Heart left ventricle (tissue), 16 donors: ENCODE measurements at regions not wholly inside any gene's neighbourhood (a gene's known extent, or its start where the extent isn't known, plus 50 kb on each side); places are given as distances from the start of the nearest gene placed in this dataset.

Source experiments
- ATAC-seq, 4 donors: fragments of 200-7000 bp; cut with Tn5 transposase; one replicate each; pipeline ENCODE4 v1.9.1; 2020 to 2022; ENCODE audit warnings: moderate library complexity in 4 of 4, mild to moderate bottlenecking in 3 of 4, moderate number of reproducible peaks in 1 of 4
- DNase-seq, 5 donors: peaks; one replicate each; pipeline ENCODE4 v3.0.0-alpha.2; 2020
- H3K27ac ChIP-seq, 12 donors: fragments of 200-600 bp; sonication (generic) in 4 of 12; one replicate each; pipeline versions ENCODE4 v1.5.0 to v1.8.0; 2016 to 2022; ENCODE audit warnings: mild to moderate bottlenecking in 2 of 12
- H3K27me3 ChIP-seq, 9 donors: fragments of 200-600 bp; sonication (generic) in 2 of 9; one replicate each; pipeline versions ENCODE4 v1.5.1 to v1.8.0; 2016 to 2022; ENCODE audit warnings: mild to moderate bottlenecking in 3 of 9
- H3K36me3 ChIP-seq, 9 donors: fragments of 200-600 bp; sonication (generic) in 2 of 9; one replicate each; pipeline versions ENCODE4 v1.5.0 to v1.8.0; 2018 to 2022; ENCODE audit warnings: mild to moderate bottlenecking in 2 of 9
- H3K4me1 ChIP-seq, 12 donors: fragments of 200-600 bp; sonication (generic) in 4 of 12; one replicate each; pipeline versions ENCODE4 v1.5.0 to v1.8.0; 2016 to 2022; ENCODE audit warnings: mild to moderate bottlenecking in 3 of 12
- H3K4me3 ChIP-seq, 12 donors: fragments of 200-600 bp; sonication (generic) in 4 of 12; one replicate each; pipeline versions ENCODE4 v1.5.0 to v1.8.0; 2017 to 2022; ENCODE audit warnings: mild to moderate bottlenecking in 9 of 12, moderate library complexity in 4 of 12
- H3K9me3 ChIP-seq, 12 donors: fragments of 200-600 bp; sonication (generic) in 4 of 12; one replicate each; pipeline versions ENCODE4 v1.5.0 to v1.8.0; 2016 to 2022; ENCODE audit warnings: mild to moderate bottlenecking in 1 of 12
- CTCF ChIP-seq, 12 donors: fragments of 200-600 bp; sonication (generic) in 4 of 12; IDR thresholded peaks; one replicate each; pipeline versions ENCODE4 v1.5.0 to v1.8.0; 2018 to 2022; ENCODE audit warnings: antibody characterized with exemption in 12 of 12, mild to moderate bottlenecking in 5 of 12
- POLR2A ChIP-seq, 2 donors: fragments of 450-650 bp; IDR thresholded peaks; one replicate each; pipeline ENCODE4 v1.6.1; 2017; ENCODE audit warnings: antibody characterized with exemption in 2 of 2, mild to moderate bottlenecking in 2 of 2, moderate library complexity in 2 of 2
- WGBS, 4 donors: extraction: QIAGEN DNeasy Blood & Tissue Kit in 2 of 4; methylation state at CpG; one replicate each; pipeline versions ENCODE4 v1.1.5 to v1.1.7; 2013 to 2018; 5-methylcytosine and 5-hydroxymethylcytosine counted together
- intact Hi-C, 10 donors: fragments of 100-400 bp; cut with DNase I; formaldehyde crosslinking; loops; one replicate each; pipeline versions ENCODE4 v1.11.1 to v1.14.2; 2022
- donor health status: ischemic (EF 13 %, LVEDD 7.1; RV severe dilation, severe dysfunction).
- donor health status: healthy with polysubstance abuse.
- donor health status: DM: no; HTN: yes; CAD: no.
- donor health status: DM: no; HTN: no; CAD: no.
- donor health status: ischemic (EF 25% LVEDD 6.9; RV normal size, moderate dysfunction).
- donor health status: ischemic (EF 25% LVEDD 5.7; RV mildly dilated, moderate dysfunction).
- donor health status: healthy.
- donor health status: DM: yes; HTN: yes; CAD: no.
- donor health status: ischemic (EF 35%, LVEDD 5.7; RV mildly dilated, moderate dysfunction).
- donor health status: nonischemic (EF 11% LVEDD 7.7; RV severe dilation, severe dysfunction).
- donor health status: DM: yes; HTN: yes; CAD: no.
- donor health status: PGD.
- donor health status: ischemic (EF 29% LVEDD 5.4; RV normal size, mild dysfunction).
- donor health status: nonischemic (EF 23%, LVEDD 6.1; RV moderate dilation, normal function).

DNA sequence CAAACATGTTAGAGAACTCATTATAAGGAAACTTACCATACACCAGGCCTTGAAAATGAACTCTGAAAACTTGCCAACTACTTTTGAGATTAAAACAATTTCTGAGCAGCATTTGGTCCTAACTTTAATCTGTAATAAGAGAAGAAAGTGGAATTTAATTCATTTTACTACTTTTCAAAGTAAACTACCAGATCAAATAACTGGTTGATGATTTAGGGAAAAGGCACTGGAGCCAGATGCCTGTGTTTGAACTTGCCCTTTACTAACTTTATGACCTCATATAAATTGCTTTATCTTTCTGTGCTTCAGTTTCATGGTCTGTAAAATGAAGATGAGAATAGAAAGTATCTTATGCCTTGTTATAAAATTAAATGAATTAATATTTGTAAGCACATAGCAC lies 159.9 kb upstream of the PCDH18 start:
- Histone ChIP-seq H3K4me1 (peaks cover 0 to 5% (median 0%) of the 10 kb centered on the region in 12 donors), H3K27ac (peak overlapping the region in 1 of 12 donors; percentile 19), H3K9me3 (no peaks in the 10 kb centered on the region), H3K27me3 (no peaks in the 10 kb centered on the region), H3K36me3 (no peaks in the 10 kb centered on the region), H3K4me3 (no peak overlapping the region)
- no peak for TF ChIP-seq POLR2A (IDR thresholded peaks at IDR 0.05)
- no peak for TF ChIP-seq CTCF (IDR thresholded peaks at IDR 0.05)
- no peak for DNase-seq
- no peak for ATAC-seq
- intact Hi-C loops, result loop anchor here in 1 of 10 donors (10.0 kb wide), 1 partner anchor 157 kb away; the partner anchor contains the start of gene PCDH18

DNA sequence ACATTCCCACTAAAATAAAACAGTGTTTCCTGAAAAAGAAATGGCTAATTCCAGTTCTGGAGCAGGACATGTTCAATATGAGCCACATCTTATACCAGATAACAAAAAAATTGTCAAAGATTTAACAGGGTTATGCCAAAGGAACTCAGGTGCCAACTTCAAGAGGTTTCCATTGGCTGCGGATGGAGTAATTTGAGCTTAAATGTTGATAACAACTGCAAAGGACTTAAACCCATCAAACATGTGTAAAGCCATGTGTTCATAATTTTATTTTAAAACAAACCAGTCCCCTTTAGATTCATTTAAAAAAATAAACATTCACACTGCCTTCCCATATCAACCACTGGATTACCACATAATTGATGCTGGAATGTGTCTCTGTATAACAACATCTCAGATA lies 156.4 kb upstream of the PCDH18 start:
- Histone ChIP-seq H3K27me3 (no peaks in the 10 kb centered on the region), H3K4me3 (no peak overlapping the region), H3K27ac (no peak overlapping the region), H3K4me1 (peaks cover 0 to under 1% (median 0%) of the 10 kb centered on the region in 12 donors), H3K9me3 (no peaks in the 10 kb centered on the region), H3K36me3 (no peaks in the 10 kb centered on the region)
- DNase-seq, result no peak
- ATAC-seq, result no peak
- intact Hi-C loops, result no loop called here
- 85 to 94% (median 91%) methylated on average over 1 of the region's 1 CpG for WGBS, 4 donors
- TF ChIP-seq POLR2A (IDR thresholded peaks at IDR 0.05) (no peak), CTCF (IDR thresholded peaks at IDR 0.05) (no peak)

GRCh38 chr4:137685357-137685756 lies 153.1 kb upstream of the PCDH18 start:
- no peak overlapping the region for H3K4me3 ChIP-seq
- H3K4me1 ChIP-seq, result no peaks in the 10 kb centered on the region
- H3K27ac ChIP-seq, result no peak overlapping the region
- WGBS, 4 donors, result 76 to 84% (median 80%) methylated on average over 3 of the region's 3 CpGs
- no peaks in the 10 kb centered on the region for H3K9me3 ChIP-seq
- no peaks in the 10 kb centered on the region for H3K27me3 ChIP-seq
- ATAC-seq (no peak), DNase-seq (no peak)
- intact Hi-C loops, result no loop called here
- no peak for TF ChIP-seq CTCF (IDR thresholded peaks at IDR 0.05)
- no peaks in the 10 kb centered on the region for H3K36me3 ChIP-seq

GRCh38 chr4:137681081-137681480 lies 148.8 kb upstream of the PCDH18 start:
- no peak for DNase-seq
- WGBS, 4 donors, result 54 to 79% (median 76%) methylated on average over 1 of the region's 1 CpG
- no peak for ATAC-seq

DNA sequence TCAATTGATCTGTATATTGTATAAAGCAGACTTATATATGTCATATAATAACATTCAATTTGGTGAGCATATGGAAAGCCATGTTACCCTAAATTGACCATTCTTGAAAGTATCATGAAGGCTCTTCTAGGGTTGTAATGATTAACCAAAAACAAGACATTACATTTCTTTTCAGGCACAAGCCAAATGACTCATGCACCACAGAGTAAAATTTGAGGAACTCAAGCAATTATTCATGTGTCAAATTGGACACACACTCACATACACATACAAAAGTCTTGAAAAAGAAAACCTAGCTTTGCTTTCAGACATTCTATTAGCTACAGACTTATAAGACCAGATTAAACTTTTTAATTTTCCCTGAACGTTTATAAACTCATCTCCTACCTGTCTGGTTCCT lies 146.5 kb upstream of the PCDH18 start:
- no peak for DNase-seq
- Histone ChIP-seq H3K27ac (no peak overlapping the region), H3K36me3 (no peaks in the 10 kb centered on the region), H3K9me3 (peaks cover 0 to 2% (median 0%) of the 10 kb centered on the region in 12 donors), H3K4me3 (no peak overlapping the region), H3K27me3 (no peaks in the 10 kb centered on the region), H3K4me1 (peaks cover 0 to 6% (median 0%) of the 10 kb centered on the region in 12 donors)
- 59 to 78% (median 76%) methylated on average over 1 of the region's 1 CpG for WGBS, 4 donors
- TF ChIP-seq CTCF (IDR thresholded peaks at IDR 0.05) (no peak), POLR2A (IDR thresholded peaks at IDR 0.05) (no peak)
- no peak for ATAC-seq
- intact Hi-C loops, result loop anchor here in 1 of 10 donors (2.0 kb wide), 1 partner anchor 26 kb away; no protein-coding TSS in a partner anchor

More at GRCh38 chr4:137681081-137681480, 148.8 kb upstream of the PCDH18 start:
- peaks cover 0 to 6% (median 0%) of the 10 kb centered on the region in 12 donors for H3K4me1 ChIP-seq
- H3K36me3 ChIP-seq, result no peaks in the 10 kb centered on the region
- H3K27me3 ChIP-seq, result no peaks in the 10 kb centered on the region
- no peaks in the 10 kb centered on the region for H3K9me3 ChIP-seq
- no peak for TF ChIP-seq POLR2A (IDR thresholded peaks at IDR 0.05)
- intact Hi-C loops, result no loop called here
- no peak overlapping the region for H3K27ac ChIP-seq
- H3K4me3 ChIP-seq, result no peak overlapping the region
